ENCODE measurements at regions not wholly inside any gene's neighbourhood (a gene's known extent, or its start where the extent isn't known, plus 50 kb on each side); places are given as distances from the start of the nearest gene placed in this dataset.

DNA sequence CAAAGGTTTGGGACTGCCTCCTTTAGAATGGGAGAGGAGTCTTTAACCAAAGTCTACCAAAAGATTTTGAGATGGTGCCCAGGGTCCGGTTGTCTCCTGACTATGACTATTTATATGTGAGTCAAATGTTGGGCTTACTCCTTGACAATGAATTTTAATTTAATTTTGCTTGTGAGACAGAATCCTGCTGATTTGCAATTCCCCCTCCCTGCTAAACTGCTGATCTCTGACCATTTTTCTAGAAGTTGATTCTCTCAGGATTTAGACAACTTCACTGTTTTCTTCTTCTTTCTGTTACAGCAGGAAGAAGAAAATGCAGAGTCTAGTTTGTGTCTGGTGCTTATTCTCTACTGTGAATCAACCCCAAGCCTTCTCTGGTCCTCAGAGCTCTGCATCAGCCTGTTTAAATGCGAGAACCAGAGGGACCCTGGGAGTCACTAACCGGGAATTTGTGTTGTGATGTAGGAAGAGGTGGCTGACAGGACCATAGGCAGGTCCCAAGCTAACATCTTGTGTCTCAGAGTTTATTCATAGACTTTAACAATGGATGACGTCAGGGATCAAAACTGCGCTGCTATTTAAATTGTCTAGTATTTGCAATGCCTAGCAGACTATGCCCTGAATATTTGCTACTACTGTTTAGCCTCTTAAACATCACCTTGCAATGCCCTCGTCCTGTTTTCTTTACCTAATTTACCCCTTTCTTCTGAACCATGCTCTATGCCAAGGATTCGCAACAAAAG lies 124.0 kb upstream of the TAF11L2 start:
- TF ChIP-seq POLR2A (IDR thresholded peaks at IDR 0.05): no peak
- TF ChIP-seq, protein P1, sequence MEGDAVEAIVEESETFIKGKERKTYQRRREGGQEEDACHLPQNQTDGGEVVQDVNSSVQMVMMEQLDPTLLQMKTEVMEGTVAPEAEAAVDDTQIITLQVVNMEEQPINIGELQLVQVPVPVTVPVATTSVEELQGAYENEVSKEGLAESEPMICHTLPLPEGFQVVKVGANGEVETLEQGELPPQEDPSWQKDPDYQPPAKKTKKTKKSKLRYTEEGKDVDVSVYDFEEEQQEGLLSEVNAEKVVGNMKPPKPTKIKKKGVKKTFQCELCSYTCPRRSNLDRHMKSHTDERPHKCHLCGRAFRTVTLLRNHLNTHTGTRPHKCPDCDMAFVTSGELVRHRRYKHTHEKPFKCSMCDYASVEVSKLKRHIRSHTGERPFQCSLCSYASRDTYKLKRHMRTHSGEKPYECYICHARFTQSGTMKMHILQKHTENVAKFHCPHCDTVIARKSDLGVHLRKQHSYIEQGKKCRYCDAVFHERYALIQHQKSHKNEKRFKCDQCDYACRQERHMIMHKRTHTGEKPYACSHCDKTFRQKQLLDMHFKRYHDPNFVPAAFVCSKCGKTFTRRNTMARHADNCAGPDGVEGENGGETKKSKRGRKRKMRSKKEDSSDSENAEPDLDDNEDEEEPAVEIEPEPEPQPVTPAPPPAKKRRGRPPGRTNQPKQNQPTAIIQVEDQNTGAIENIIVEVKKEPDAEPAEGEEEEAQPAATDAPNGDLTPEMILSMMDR (IDR thresholded peaks at IDR 0.05): no peak

Measured in tibial nerve (tissue), 3 donors.